ENCODE measurements at regions not wholly inside any gene's neighbourhood (a gene's known extent, or its start where the extent isn't known, plus 50 kb on each side); places are given as distances from the start of the nearest gene placed in this dataset.
"Not testable (repeated sequence)": the region's sequence is repeated elsewhere in the genome, so short reads cannot be mapped to it uniquely, and the experiment has no call there.

- DNase-seq, result no peak
These were observed 267.1 kb downstream of the TSN start for GRCh38 chr2:122022531-122022930.

- no peak for DNase-seq
These were observed 267.8 kb downstream of the TSN start for GRCh38 chr2:122023059-122023864.

GRCh38 chr2:122027510-122028217 lies 272.2 kb downstream of the TSN start:
- DNase-seq, result no peak

DNA sequence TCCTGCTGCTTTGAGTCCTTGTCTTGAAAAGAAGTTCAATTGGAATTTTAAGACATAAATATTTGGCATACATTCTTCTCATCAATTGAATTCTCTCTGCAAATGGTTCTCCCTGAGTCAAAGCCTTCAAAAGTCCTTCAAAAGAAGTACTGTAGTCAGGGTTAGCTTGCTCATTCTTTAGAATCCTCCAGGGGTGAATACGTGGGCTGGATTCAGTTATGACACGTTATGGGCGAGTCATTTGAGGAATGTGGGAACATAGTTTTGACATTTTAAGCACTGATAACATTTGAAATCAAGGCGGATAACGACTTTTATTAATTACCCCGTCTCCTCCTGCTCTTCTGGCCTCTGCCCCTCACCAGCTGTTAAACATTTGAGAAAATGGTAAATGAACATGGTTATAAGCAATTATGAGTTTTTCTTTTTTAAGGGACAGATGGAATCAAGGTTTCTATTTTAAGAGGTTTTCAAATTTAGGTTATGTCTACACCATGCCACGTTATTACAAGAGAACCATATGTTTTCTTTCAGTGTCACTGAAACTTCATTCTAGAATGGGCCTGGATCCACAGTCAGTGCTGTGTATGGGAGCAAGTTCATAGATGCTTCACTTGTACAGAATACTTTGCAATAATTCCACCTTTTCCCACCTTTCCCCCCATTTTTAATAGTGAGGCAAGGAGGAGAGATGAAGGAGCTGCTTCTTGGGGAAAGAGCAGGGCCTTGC lies 273.1 kb downstream of the TSN start:
- no peak for DNase-seq

- no peak for DNase-seq
These were observed 274.0 kb downstream of the TSN start for GRCh38 chr2:122029456-122029855.

GRCh38 chr2:122029945-122030344 lies 274.5 kb downstream of the TSN start:
- DNase-seq, result no peak

GRCh38 chr2:122031544-122032263 lies 276.3 kb downstream of the TSN start:
- no peak for DNase-seq

- DNase-seq, result no peak
These were observed 276.8 kb downstream of the TSN start for GRCh38 chr2:122032264-122032645.

- DNase-seq, result no peak
These were observed 278.3 kb downstream of the TSN start for GRCh38 chr2:122033778-122034177.

DNA sequence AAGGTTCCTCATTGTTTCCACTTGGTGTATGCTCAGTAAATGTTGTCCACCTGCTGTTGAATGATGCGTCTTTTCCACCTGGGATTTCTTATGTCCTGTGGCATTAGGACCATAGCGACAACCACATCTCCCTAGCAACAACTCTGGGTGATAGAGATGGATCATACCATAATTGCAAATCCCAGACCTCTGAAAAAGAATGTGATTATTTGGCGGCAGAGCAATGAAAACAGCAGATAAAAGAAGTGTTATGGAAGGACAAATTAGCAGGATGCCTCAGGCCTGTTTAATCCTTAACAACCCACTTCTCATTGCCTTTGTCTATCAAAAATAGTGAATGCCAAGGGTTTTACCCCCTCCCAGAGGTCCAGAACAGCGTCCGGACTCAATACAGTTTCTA lies 278.9 kb downstream of the TSN start:
- DNase-seq, result no peak

DNA sequence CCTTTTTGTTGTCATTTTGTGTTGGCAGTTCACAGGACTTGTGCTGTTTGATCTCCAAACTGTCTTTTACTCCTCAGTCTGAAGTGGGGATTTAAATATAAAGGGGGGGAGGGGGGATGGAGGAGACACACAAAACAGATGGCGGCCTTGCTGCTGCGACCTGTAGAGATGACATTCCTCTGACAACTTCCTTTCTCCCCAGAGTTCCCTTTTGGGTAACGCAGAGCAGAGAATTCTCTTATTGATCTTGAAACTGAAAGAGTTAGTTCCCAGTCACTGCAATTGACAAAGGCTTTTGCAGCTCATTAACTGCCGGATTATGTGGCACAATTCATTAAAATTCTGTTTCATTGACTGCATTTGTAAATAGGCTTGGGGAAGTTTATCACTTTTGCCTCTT lies 279.3 kb downstream of the TSN start:
- no peak for DNase-seq

DNA sequence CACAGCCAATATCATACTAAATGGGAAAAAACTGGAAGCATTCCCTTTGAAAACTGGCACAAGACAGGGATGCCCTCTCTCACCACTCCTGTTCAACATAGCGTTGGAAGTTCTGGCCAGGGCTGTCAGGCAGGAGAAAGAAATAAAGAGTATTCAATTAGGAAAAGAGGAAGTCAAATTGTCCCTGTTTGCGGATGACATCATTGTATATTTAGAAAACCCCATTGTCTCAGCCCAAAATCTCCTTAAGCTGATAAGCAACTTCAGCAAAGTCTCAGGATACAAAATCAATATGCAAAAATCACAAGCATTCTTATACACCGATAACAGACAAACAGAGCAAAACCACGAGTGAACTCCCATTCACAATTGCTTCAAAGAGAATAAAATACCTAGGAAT lies 283.4 kb downstream of the TSN start:
- not testable (repeated sequence) for DNase-seq

- DNase-seq, result no peak
These were observed 286.0 kb downstream of the TSN start for GRCh38 chr2:122041455-122041854.

DNA sequence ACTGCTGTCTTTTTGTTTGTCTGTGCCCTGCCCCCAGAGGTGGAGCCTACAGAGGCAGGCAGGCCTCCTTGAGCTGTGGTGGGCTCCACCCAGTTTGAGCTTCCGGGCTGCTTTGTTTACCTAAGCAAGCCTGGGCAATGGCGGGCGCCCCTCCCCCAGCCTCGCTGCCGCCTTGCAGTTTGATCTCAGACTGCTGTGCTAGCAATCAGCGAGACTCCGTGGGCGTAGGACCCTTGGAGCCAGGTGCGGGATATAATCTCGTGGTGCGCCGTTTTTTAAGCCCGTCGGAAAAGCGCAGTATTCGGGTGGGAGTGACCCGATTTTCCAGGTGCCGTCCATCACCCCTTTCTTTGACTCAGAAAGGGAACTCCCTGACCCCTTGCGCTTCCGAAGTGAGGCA lies 296.2 kb downstream of the TSN start:
- DNase-seq, result not testable (repeated sequence)

GRCh38 chr2:122055521-122055931 lies 300.1 kb downstream of the TSN start:
- no peak for DNase-seq

DNA sequence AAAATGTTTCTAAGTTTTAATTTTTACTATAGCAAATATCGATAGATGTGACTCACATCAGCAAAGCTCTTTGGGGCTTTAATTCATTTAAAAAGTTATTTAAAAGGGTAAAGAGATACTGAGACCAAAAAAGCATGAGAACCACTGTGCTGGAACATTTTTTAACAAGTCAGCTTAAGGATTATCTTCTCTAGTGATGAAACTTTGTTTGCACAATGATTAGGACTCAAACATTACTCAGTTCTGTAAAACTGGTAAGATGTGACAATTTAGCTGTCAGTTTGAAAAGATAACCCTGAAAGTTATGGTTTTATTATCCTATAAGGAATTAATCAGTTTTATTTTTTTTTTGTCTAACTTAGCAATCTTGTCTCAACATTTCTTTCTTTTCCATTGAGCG lies 301.4 kb downstream of the TSN start:
- no peak for DNase-seq

GRCh38 chr2:122061206-122061605 lies 305.8 kb downstream of the TSN start:
- DNase-seq, result no peak

GRCh38 chr2:122061831-122062230 lies 306.4 kb downstream of the TSN start:
- DNase-seq, result no peak

DNA sequence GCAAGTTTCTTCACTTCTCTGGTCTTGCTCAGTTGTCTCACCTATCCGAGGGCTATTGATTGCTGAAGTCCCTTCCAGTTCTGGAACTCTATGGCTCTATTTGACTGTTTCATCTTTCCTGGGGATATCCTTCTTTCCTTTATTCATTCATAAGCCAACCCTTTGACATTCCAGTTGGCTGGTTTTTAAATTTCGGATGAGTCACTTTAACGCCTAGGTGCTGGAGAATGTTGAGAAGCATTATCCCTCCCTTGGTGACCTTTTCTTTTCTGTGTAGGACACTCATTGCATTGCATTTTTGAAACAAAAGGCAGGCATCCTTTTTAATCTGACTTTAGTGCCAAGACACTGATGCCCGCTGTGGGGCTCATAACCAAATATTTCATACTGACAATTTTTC lies 307.1 kb downstream of the TSN start:
- DNase-seq, result no peak

DNA sequence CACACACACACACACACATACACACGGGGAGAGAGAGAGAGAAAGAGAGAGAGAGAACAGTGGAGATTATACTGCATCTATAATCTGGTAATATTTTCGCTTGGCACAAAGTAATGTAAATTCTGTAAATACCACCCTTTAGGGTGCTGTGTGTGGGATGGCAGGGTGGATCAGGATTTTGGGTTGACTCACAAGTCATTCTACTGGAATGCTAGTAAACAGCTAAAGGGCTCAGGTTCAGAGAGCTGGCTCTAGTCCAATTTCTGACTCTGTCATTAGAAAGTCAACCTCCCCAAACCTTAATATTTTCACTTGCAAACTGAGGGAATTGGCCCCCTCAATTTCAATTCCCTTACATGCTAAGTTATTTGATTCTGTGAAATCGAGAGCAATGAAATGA lies 308.3 kb downstream of the TSN start:
- DNase-seq, result no peak

GRCh38 chr2:122070241-122070731 lies 314.8 kb downstream of the TSN start:
- DNase-seq, result no peak

DNA sequence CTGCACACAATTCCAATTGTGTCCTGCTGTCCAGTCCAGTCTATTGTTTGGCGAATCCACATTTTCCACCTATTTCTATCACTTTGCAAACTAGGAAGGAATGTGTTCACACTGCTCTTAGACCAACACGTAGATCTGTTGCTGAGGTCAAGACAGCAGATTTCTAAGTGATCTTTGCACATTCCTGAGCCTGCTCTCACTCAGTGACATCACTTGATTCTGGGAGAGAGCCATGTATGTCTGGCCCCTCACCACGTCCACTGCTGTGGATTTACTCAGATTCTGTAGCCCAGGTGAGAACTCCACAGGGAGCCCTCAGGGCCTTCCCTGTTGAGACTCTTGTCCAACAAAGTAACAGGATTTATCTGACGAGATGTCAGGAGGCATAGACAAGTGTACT lies 317.2 kb downstream of the TSN start:
- DNase-seq, result no peak

- DNase-seq, result no peak
These were observed 318.8 kb downstream of the TSN start for GRCh38 chr2:122074201-122074600.
